H1 (cell line): ENCODE measurements at regions not wholly inside any gene's neighbourhood (a gene's known extent, or its start where the extent isn't known, plus 50 kb on each side); places are given as distances from the start of the nearest gene placed in this dataset.

ENCODE experiments used
- CTCF ChIA-PET: fragments of 300-600 bp; sonication (Branson Sonifier 250); formaldehyde crosslinking; loops from one replicate; lab custom pipeline; 2021; ENCODE audit not compliant: partially characterized antibody; lab: Charles Lee
- POLR2A ChIA-PET: fragments of 300-600 bp; sonication (Branson Sonifier 250); formaldehyde crosslinking; loops from one replicate; lab custom pipeline; 2021; ENCODE audit warnings: inconsistent platforms; ENCODE audit not compliant: partially characterized antibody; lab: Charles Lee
- DNase-seq, 2 experiments: peaks; one replicate each; pipeline versions ENCODE4 v3.0.0 to v3.0.0-alpha.2; 2010 to 2022; ENCODE audit warnings: low spot score in 2 of 2, low read depth in 1 of 2, mixed read lengths in 1 of 2
- FAIRE-seq: peaks from 2 replicates; lab custom pipeline; 2011; peaks lifted over from hg19 to GRCh38; lab: Jason Lieb, UNC
- H2AFZ ChIP-seq: 2 replicates; pipeline ENCODE4 v1.8.1; 2012; ENCODE audit warnings: low read length, inconsistent platforms
- H2AK5ac ChIP-seq: 2 replicates; pipeline ENCODE4 v1.6.1; 2013; ENCODE audit warnings: low read depth, low read length
- H2BK120ac ChIP-seq: replicated peaks from 2 replicates; pipeline ENCODE3; 2013; ENCODE audit warnings: low read depth, low read length, inconsistent platforms
- H2BK12ac ChIP-seq: 2 replicates; pipeline ENCODE4 v1.6.1; 2013; ENCODE audit warnings: low read depth, low read length
- H2BK15ac ChIP-seq: 2 replicates; pipeline ENCODE4 v1.6.1; 2013; ENCODE audit warnings: low read length
- H2BK20ac ChIP-seq: 2 replicates; pipeline ENCODE4 v1.6.1; 2013; ENCODE audit warnings: low read length
- H2BK5ac ChIP-seq: 2 replicates; pipeline ENCODE4 v1.6.1; 2013; ENCODE audit warnings: low read depth, low read length
- H3K14ac ChIP-seq: 2 replicates; pipeline ENCODE4 v1.6.1; 2013; ENCODE audit warnings: inconsistent platforms; ENCODE audit not compliant: insufficient read length
- H3K18ac ChIP-seq: 2 replicates; pipeline ENCODE4 v1.6.1; 2013; ENCODE audit warnings: low read length; ENCODE audit errors: extremely low read depth
- H3K23ac ChIP-seq: 2 replicates; pipeline ENCODE4 v1.6.1; 2013; ENCODE audit warnings: inconsistent platforms; ENCODE audit not compliant: insufficient read length
- H3K23me2 ChIP-seq: 2 replicates; pipeline ENCODE4 v1.6.1; 2013; ENCODE audit warnings: low read depth, low read length
- H3K27ac ChIP-seq: 2 replicates; pipeline ENCODE4 v1.6.1; 2011; ENCODE audit warnings: low read depth, low read length, inconsistent platforms
- H3K27me3 ChIP-seq, 4 experiments: replicated peaks in 1 of 4; 1 replicate in 1 of 4; 2 replicates in 3 of 4; pipeline versions ENCODE4 v1.6.1 to v1.8.1; 2011 to 2013; ENCODE audit warnings: low read length in 3 of 4, mild to moderate bottlenecking in 3 of 4, inconsistent platforms in 2 of 4, mixed read lengths in 2 of 4, moderate library complexity in 1 of 4; ENCODE audit not compliant: control insufficient read depth in 3 of 4, insufficient read depth in 3 of 4; ENCODE audit errors: extremely low read depth in 1 of 4
- H3K36me3 ChIP-seq, 4 experiments: 2 replicates each; pipeline versions ENCODE4 v1.6.1 to v1.8.1; 2011 to 2013; ENCODE audit warnings: mild to moderate bottlenecking in 4 of 4, low read length in 3 of 4, moderate library complexity in 2 of 4, control low read depth in 1 of 4, inconsistent platforms in 1 of 4; ENCODE audit not compliant: insufficient read depth in 4 of 4, control insufficient read depth in 2 of 4
- H3K4ac ChIP-seq: replicated peaks from 2 replicates; pipeline ENCODE3; 2013; ENCODE audit warnings: low read length, low read depth, mixed read lengths, inconsistent platforms; ENCODE audit not compliant: insufficient read length
- H3K4me1 ChIP-seq, 4 experiments: replicated peaks in 1 of 4; 1 replicate in 1 of 4; 2 replicates in 3 of 4; pipeline versions ENCODE4 v1.6.1 to v1.8.1; 2011 to 2013; ENCODE audit warnings: low read length in 3 of 4, inconsistent platforms in 2 of 4, mixed read lengths in 1 of 4; ENCODE audit not compliant: insufficient read depth in 4 of 4, control insufficient read depth in 3 of 4
- H3K4me2 ChIP-seq, 2 experiments: 2 replicates each; pipeline versions ENCODE4 v1.6.1 to v1.8.1; 2011 to 2013; ENCODE audit warnings: low read depth in 2 of 2, low read length in 2 of 2, control low read depth in 1 of 2, inconsistent platforms in 1 of 2, mild to moderate bottlenecking in 1 of 2; ENCODE audit not compliant: insufficient read depth in 1 of 2
- H3K4me3 ChIP-seq, 4 experiments: fragments of 200-600, 300-600 bp in 1 of 4; sonication (generic), shearing (Covaris generic), sonication (Bioruptor Twin) in 1 of 4; 2 replicates each; pipeline versions ENCODE4 v1.5.1 to v1.8.1; 2011 to 2016; ENCODE audit warnings: low read length in 4 of 4, low read depth in 3 of 4, control low read depth in 2 of 4, inconsistent platforms in 2 of 4, mild to moderate bottlenecking in 2 of 4, mixed read lengths in 1 of 4, moderate library complexity in 1 of 4; ENCODE audit not compliant: insufficient read depth in 2 of 4; ENCODE audit errors: extremely low read depth in 1 of 4
- H3K56ac ChIP-seq: replicated peaks from 2 replicates; pipeline ENCODE3; 2013; ENCODE audit warnings: low read depth, mild to moderate bottlenecking, mixed read lengths, low read length, inconsistent platforms; ENCODE audit not compliant: insufficient read length
- H3K79me1 ChIP-seq: 2 replicates; pipeline ENCODE4 v1.6.1; 2013; ENCODE audit warnings: low read depth, low read length, control low read depth
- H3K79me2 ChIP-seq, 2 experiments: 2 replicates each; pipeline versions ENCODE4 v1.6.1 to v1.8.1; 2012 to 2013; ENCODE audit warnings: low read length in 2 of 2, mild to moderate bottlenecking in 2 of 2, inconsistent platforms in 1 of 2; ENCODE audit not compliant: insufficient read depth in 2 of 2, control insufficient read depth in 1 of 2
- H3K9ac ChIP-seq, 4 experiments: replicated peaks in 1 of 4; 1 replicate in 1 of 4; 2 replicates in 3 of 4; pipeline versions ENCODE4 v1.6.1 to v1.8.1; 2011 to 2013; ENCODE audit warnings: low read depth in 3 of 4, low read length in 3 of 4, control low read depth in 2 of 4, mild to moderate bottlenecking in 2 of 4, moderate library complexity in 2 of 4, inconsistent platforms in 1 of 4; ENCODE audit errors: extremely low read depth in 1 of 4
- H3K9me3 ChIP-seq, 2 experiments: 2 replicates each; pipeline versions ENCODE4 v1.6.1 to v1.8.1; 2012 to 2013; ENCODE audit warnings: mild to moderate bottlenecking in 2 of 2, moderate library complexity in 2 of 2, control low read depth in 1 of 2, inconsistent platforms in 1 of 2, low read depth in 1 of 2, low read length in 1 of 2, mixed read lengths in 1 of 2; ENCODE audit not compliant: insufficient read depth in 2 of 2
- H4K20me1 ChIP-seq, 2 experiments: replicated peaks in 1 of 2; 2 replicates each; pipeline versions ENCODE3 to v1.8.1; 2011 to 2013; ENCODE audit warnings: inconsistent platforms in 2 of 2, low read length in 2 of 2, mild to moderate bottlenecking in 1 of 2; ENCODE audit not compliant: insufficient read depth in 2 of 2, control insufficient read depth in 1 of 2
- H4K5ac ChIP-seq: 2 replicates; pipeline ENCODE4 v1.6.1; 2013; ENCODE audit warnings: low read length, low read depth, mixed read lengths, inconsistent platforms; ENCODE audit not compliant: insufficient read length
- H4K8ac ChIP-seq: 2 replicates; pipeline ENCODE4 v1.8.0; 2013; ENCODE audit warnings: mild to moderate bottlenecking, moderate library complexity, low read length, inconsistent platforms; ENCODE audit not compliant: insufficient read depth; ENCODE audit errors: extremely low read depth
- H4K91ac ChIP-seq: replicated peaks from 2 replicates; pipeline ENCODE3; 2013; ENCODE audit warnings: low read length, mixed read lengths, inconsistent platforms; ENCODE audit not compliant: insufficient read length
- BCL11A ChIP-seq, 2 experiments: IDR thresholded peaks; one replicate each; pipeline ENCODE4 v1.6.1; 2011; ENCODE audit warnings: low read depth in 2 of 2, low read length in 2 of 2, mild to moderate bottlenecking in 2 of 2
- CTBP2 ChIP-seq: IDR thresholded peaks from 2 replicates; pipeline ENCODE4 v1.7.0; 2011; ENCODE audit warnings: borderline replicate concordance, mild to moderate bottlenecking, moderate library complexity, mixed read lengths, low read length; ENCODE audit not compliant: insufficient read depth, insufficient read length
- RNF2 ChIP-seq: fragments of 200-900, 300-1000 bp; sonication (generic); IDR thresholded peaks from 2 replicates; pipeline ENCODE4 v1.7.1; 2016; ENCODE audit warnings: borderline replicate concordance, low read depth, mild to moderate bottlenecking, antibody characterized with exemption, low read length; ENCODE audit not compliant: poor library complexity, severe bottlenecking; ENCODE audit errors: missing control alignments
- SP4 ChIP-seq: IDR thresholded peaks from 2 replicates; pipeline ENCODE4 v1.6.1; 2012; ENCODE audit warnings: low read length, inconsistent platforms
- SRF ChIP-seq: IDR thresholded peaks from 2 replicates; pipeline ENCODE4 v1.6.1; 2011; ENCODE audit warnings: mild to moderate bottlenecking, low read depth, low read length, moderate library complexity
- TBP ChIP-seq: IDR thresholded peaks from 2 replicates; pipeline ENCODE4 v1.6.1; 2011; ENCODE audit warnings: low read depth, low read length, improper control_type of control experiment
- TCF12 ChIP-seq: IDR thresholded peaks from 2 replicates; pipeline ENCODE4 v1.6.1; 2011; ENCODE audit warnings: low read depth, mild to moderate bottlenecking, low read length
- WGBS, 2 experiments: shearing (Covaris generic) in 1 of 2; methylation state at CpG; one replicate each; pipeline versions ENCODE4 v1.1.6 to v1.1.7; 2013 to 2015; ENCODE audit warnings: low lambda C conversion rate in 2 of 2, mixed read lengths in 2 of 2, inconsistent platforms in 1 of 2, low coverage in 1 of 2, missing lambda C conversion rate in 1 of 2; ENCODE audit not compliant: insufficient replicate concordance in 2 of 2, insufficient coverage in 1 of 2, insufficient read length in 1 of 2; ENCODE audit errors: extremely low coverage in 1 of 2, missing lambda C conversion rate in 1 of 2; 5-methylcytosine and 5-hydroxymethylcytosine counted together

- no peak overlapping the region for H3K4me3 ChIP-seq
- no peak overlapping the region for H3K14ac ChIP-seq
- no peak overlapping the region for H2BK12ac ChIP-seq
- H2BK20ac ChIP-seq = no peak overlapping the region
- no peak overlapping the region for H2AK5ac ChIP-seq
- ChIA-PET CTCF (interaction anchor here (0.6 kb wide), 1 partner anchor 356 kb away, joined by 3 read pairs; no protein-coding TSS in a partner anchor), POLR2A (interaction anchor here (0.7 kb wide), 1 partner anchor 79 kb away, joined by 3 read pairs; no protein-coding TSS in a partner anchor)
- no peak for FAIRE-seq
- no peak overlapping the region for H3K4ac ChIP-seq
- no peaks in the 10 kb centered on the region for H3K36me3 ChIP-seq
- no peak overlapping the region for H3K56ac ChIP-seq
- H3K79me1 ChIP-seq = no peaks in the 10 kb centered on the region
- H2AFZ ChIP-seq = no peak overlapping the region
- H2BK15ac ChIP-seq = no peak overlapping the region
- peaks cover 0 to 3% (median under 1%) of the 10 kb centered on the region in 4 experiments; a peak in 3 of 7 replicates for H3K4me1 ChIP-seq
- H4K5ac ChIP-seq = no peak overlapping the region
- H3K18ac ChIP-seq = no peak overlapping the region
- no peak overlapping the region for H3K4me2 ChIP-seq
- no peak overlapping the region for H3K9ac ChIP-seq
- H3K27me3 ChIP-seq = no peaks in the 10 kb centered on the region
- H3K23me2 ChIP-seq = no peaks in the 10 kb centered on the region; the same call in 1 of the 2 replicates
- H4K8ac ChIP-seq = no peak overlapping the region
- H4K20me1 ChIP-seq = no peaks in the 10 kb centered on the region
- H2BK5ac ChIP-seq = no peak overlapping the region
- WGBS, 2 experiments = 85% methylated on average over 8 of the region's 8 CpGs; no CpG with 5 or more reads in 1 of the 2 experiments
- H3K9me3 ChIP-seq = no peaks in the 10 kb centered on the region; a peak in 1 of 4 replicates
- H3K79me2 ChIP-seq = no peaks in the 10 kb centered on the region
- H2BK120ac ChIP-seq = no peak overlapping the region
- no peak overlapping the region for H3K23ac ChIP-seq
- no peak overlapping the region for H4K91ac ChIP-seq
- no peak for DNase-seq
- no peak overlapping the region for H3K27ac ChIP-seq
- TF ChIP-seq CTBP2 (no peak), BCL11A (IDR thresholded peaks at IDR 0.05; ENCODE audit: low read depth in 2 of 2, low read length in 2 of 2) (no peak), SRF (no peak), TBP (no peak), TCF12 (no peak), RNF2 (no peak), SP4 (no peak)
Observed at GRCh38 chr18:10062302-10063300, 148.8 kb downstream of the VAPA start.
